ENCODE measurements at regions not wholly inside any gene's neighbourhood (a gene's known extent, or its start where the extent isn't known, plus 50 kb on each side); places are given as distances from the start of the nearest gene placed in this dataset.

GRCh38 chr3:167188592-167188991, 191.5 kb downstream of the ZBBX start:
- Histone ChIP-seq H2AFZ (ENCODE audit: insufficient read depth, low read depth, low read length, poor library complexity, severe bottlenecking) (no peak overlapping the region), H3K79me2 (ENCODE audit: insufficient read depth, low read length) (no peaks in the 10 kb centered on the region), H3K9ac (ENCODE audit: insufficient read depth, low read length, poor library complexity, severe bottlenecking) (no peak overlapping the region), H4K20me1 (ENCODE audit: insufficient read depth, low read length) (no peaks in the 10 kb centered on the region), H3K27ac (ENCODE audit: low read depth in 1 of 2, low read length in 2 of 2) (no peak overlapping the region), H3K27me3 (ENCODE audit: control insufficient read depth in 2 of 2, insufficient read depth in 2 of 2, low read length in 2 of 2) (no peaks in the 10 kb centered on the region), H3K4me2 (replicated peaks; ENCODE audit: extremely low read depth, low read length, poor library complexity, severe bottlenecking) (no peak overlapping the region), H3K36me3 (replicated peaks in 1 of 2; ENCODE audit: control insufficient read depth in 1 of 2, insufficient read depth in 2 of 2, low read length in 2 of 2) (no peaks in the 10 kb centered on the region), H3K4me3 (replicated peaks in 1 of 3; ENCODE audit: low read depth in 2 of 3, low read length in 3 of 3) (no peak overlapping the region), H3K4me1 (ENCODE audit: control insufficient read depth in 1 of 2, insufficient read depth in 2 of 2, low read length in 2 of 2) (no peaks in the 10 kb centered on the region), H3K9me3 (replicated peaks in 1 of 2; ENCODE audit: control insufficient read depth in 1 of 2, insufficient read depth in 1 of 2, low read length in 2 of 2) (peaks cover 0 to 9% of the 10 kb centered on the region in 2 donors)
- Mint-ChIP-seq H3K36me3 (no peaks in the 10 kb centered on the region), H3K27ac (no peak overlapping the region), H3K4me1 (no peaks in the 10 kb centered on the region), H3K4me3 (no peak overlapping the region), H3K9me3 (peaks cover 0 to 13% (median 5%) of the 10 kb centered on the region in 7 donors), H3K27me3 (ENCODE audit: low read depth in 3 of 3) (no peaks in the 10 kb centered on the region)
- intact Hi-C loops (cut with micrococcal nuclease), result no loop called here
- TF ChIP-seq, protein P1, sequence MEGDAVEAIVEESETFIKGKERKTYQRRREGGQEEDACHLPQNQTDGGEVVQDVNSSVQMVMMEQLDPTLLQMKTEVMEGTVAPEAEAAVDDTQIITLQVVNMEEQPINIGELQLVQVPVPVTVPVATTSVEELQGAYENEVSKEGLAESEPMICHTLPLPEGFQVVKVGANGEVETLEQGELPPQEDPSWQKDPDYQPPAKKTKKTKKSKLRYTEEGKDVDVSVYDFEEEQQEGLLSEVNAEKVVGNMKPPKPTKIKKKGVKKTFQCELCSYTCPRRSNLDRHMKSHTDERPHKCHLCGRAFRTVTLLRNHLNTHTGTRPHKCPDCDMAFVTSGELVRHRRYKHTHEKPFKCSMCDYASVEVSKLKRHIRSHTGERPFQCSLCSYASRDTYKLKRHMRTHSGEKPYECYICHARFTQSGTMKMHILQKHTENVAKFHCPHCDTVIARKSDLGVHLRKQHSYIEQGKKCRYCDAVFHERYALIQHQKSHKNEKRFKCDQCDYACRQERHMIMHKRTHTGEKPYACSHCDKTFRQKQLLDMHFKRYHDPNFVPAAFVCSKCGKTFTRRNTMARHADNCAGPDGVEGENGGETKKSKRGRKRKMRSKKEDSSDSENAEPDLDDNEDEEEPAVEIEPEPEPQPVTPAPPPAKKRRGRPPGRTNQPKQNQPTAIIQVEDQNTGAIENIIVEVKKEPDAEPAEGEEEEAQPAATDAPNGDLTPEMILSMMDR (IDR thresholded peaks at IDR 0.05), result no peak
- DNase-seq, result no peak

GRCh38 chr3:167187221-167187620, 192.9 kb downstream of the ZBBX start:
- Mint-ChIP-seq H3K4me1 (no peaks in the 10 kb centered on the region), H3K27ac (no peak overlapping the region), H3K27me3 (ENCODE audit: low read depth in 3 of 3) (no peaks in the 10 kb centered on the region), H3K4me3 (no peak overlapping the region), H3K9me3 (peaks cover 4 to 15% (median 8%) of the 10 kb centered on the region in 7 donors), H3K36me3 (no peaks in the 10 kb centered on the region)
- H3K9ac ChIP-seq (ENCODE audit: insufficient read depth, low read length, poor library complexity, severe bottlenecking), result no peak overlapping the region
- intact Hi-C loops (cut with micrococcal nuclease), result no loop called here
- no peak overlapping the region for H3K27ac ChIP-seq (ENCODE audit: low read depth in 1 of 2, low read length in 2 of 2)
- H3K4me3 ChIP-seq (replicated peaks in 1 of 3; ENCODE audit: low read depth in 2 of 3, low read length in 3 of 3), result no peak overlapping the region
- DNase-seq, result no peak
- no peaks in the 10 kb centered on the region for H3K4me1 ChIP-seq (ENCODE audit: control insufficient read depth in 1 of 2, insufficient read depth in 2 of 2, low read length in 2 of 2)
- peaks cover 0 to 9% of the 10 kb centered on the region in 2 donors for H3K9me3 ChIP-seq (replicated peaks in 1 of 2; ENCODE audit: control insufficient read depth in 1 of 2, insufficient read depth in 1 of 2, low read length in 2 of 2)
- no peaks in the 10 kb centered on the region for H3K36me3 ChIP-seq (replicated peaks in 1 of 2; ENCODE audit: control insufficient read depth in 1 of 2, insufficient read depth in 2 of 2, low read length in 2 of 2)
- H3K79me2 ChIP-seq (ENCODE audit: insufficient read depth, low read length), result no peaks in the 10 kb centered on the region
- no peaks in the 10 kb centered on the region for H3K27me3 ChIP-seq (ENCODE audit: control insufficient read depth in 2 of 2, insufficient read depth in 2 of 2, low read length in 2 of 2)
- H3K4me2 ChIP-seq (replicated peaks; ENCODE audit: extremely low read depth, low read length, poor library complexity, severe bottlenecking), result no peak overlapping the region
- H2AFZ ChIP-seq (ENCODE audit: insufficient read depth, low read depth, low read length, poor library complexity, severe bottlenecking), result no peak overlapping the region
- H4K20me1 ChIP-seq (ENCODE audit: insufficient read depth, low read length), result no peaks in the 10 kb centered on the region
- WGBS (ENCODE audit: insufficient coverage), result no CpG with 5 or more reads among the region's 2 CpGs
- TF ChIP-seq, protein P1 (IDR thresholded peaks at IDR 0.05), result no peak

All from CD14-positive monocyte (primary cell).